GM10266 (cell line): ENCODE measurements at regions not wholly inside any gene's neighbourhood (a gene's known extent, or its start where the extent isn't known, plus 50 kb on each side); places are given as distances from the start of the nearest gene placed in this dataset.

Source experiments
- DNase-seq: peaks from one replicate; pipeline ENCODE4 v3.0.0; 2012; ENCODE audit errors: extremely low spot score
- CTCF ChIP-seq: IDR thresholded peaks from 2 replicates; pipeline ENCODE4 v1.5.1; 2012; ENCODE audit warnings: mild to moderate bottlenecking, low read depth; ENCODE audit not compliant: control insufficient read depth, insufficient read depth; ENCODE audit errors: missing control alignments

- no peak for TF ChIP-seq CTCF
- no peak for DNase-seq
These were observed 302.9 kb downstream of the TFAP2A start for GRCh38 chr6:10111975-10112374.

GRCh38 chr6:10101551-10102252 lies 313.2 kb downstream of the TFAP2A start:
- TF ChIP-seq CTCF = no peak
- no peak for DNase-seq

DNA sequence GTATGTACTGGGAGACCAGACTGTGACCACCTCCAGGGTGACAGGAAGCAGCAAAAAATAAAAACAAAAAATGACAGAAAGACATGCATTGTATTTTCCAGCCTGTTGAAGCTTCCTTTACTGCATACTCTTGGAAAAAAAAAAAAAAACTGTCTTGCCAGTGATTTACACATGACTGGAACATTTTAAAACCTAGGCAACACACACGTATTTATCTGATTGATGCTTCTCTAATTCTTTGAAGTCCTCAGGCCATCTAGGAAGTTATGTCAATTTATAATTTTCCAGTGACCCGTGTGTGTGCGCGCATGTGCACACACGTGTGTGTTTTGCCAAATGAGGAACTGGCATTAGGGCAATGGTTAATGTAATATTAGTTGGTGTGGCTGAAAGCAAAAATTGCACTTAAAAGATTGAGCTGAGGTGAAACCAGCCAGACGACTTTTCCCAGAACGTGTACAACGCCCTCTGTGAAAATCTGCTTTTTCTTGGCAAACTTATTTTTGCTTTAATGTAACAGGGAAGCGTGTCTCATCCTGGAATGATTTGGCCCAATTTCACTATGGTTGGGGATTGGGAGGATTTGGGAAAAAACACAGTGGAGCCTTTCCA lies 315.2 kb downstream of the TFAP2A start:
- DNase-seq = no peak
- TF ChIP-seq CTCF = no peak

GRCh38 chr6:10098756-10099528 lies 315.9 kb downstream of the TFAP2A start:
- TF ChIP-seq CTCF = no peak
- DNase-seq = no peak

GRCh38 chr6:10093282-10093681 lies 321.6 kb downstream of the TFAP2A start:
- no peak for DNase-seq
- no peak for TF ChIP-seq CTCF

GRCh38 chr6:10084111-10084986 lies 330.5 kb downstream of the TFAP2A start:
- no peak for TF ChIP-seq CTCF

GRCh38 chr6:10082385-10082784 lies 332.5 kb downstream of the TFAP2A start:
- no peak for TF ChIP-seq CTCF
- DNase-seq = no peak

More at GRCh38 chr6:10084111-10084986, 330.5 kb downstream of the TFAP2A start:
- DNase-seq = no peak
